Adrenal gland (tissue), 9 donors: ENCODE measurements at regions not wholly inside any gene's neighbourhood (a gene's known extent, or its start where the extent isn't known, plus 50 kb on each side); places are given as distances from the start of the nearest gene placed in this dataset.

Source experiments
- DNase-seq, 7 donors: peaks; one replicate each; pipeline ENCODE4 v3.0.0-alpha.2; 2019 to 2020
- H3K27ac ChIP-seq, 5 donors: fragments of 200-600 bp; sonication (generic) in 4 of 5; 1 replicate in 3 of 5; 2 replicates in 2 of 5; pipeline versions ENCODE4 v1.5.1 to v1.8.0; 2016 to 2020; ENCODE audit warnings: mild to moderate bottlenecking in 1 of 5
- H3K27me3 ChIP-seq: fragments of 200-600 bp; 2 replicates; pipeline ENCODE4 v1.8.0; 2021
- H3K36me3 ChIP-seq, 2 donors: fragments of 200-600 bp; replicated peaks in 1 of 2; 1 replicate in 1 of 2; 2 replicates in 1 of 2; pipeline versions ENCODE4 v1.5.1 to v1.8.0; 2018 to 2022
- H3K4me1 ChIP-seq, 2 donors: fragments of 200-600 bp; replicated peaks in 1 of 2; 1 replicate in 1 of 2; 2 replicates in 1 of 2; pipeline versions ENCODE4 v1.5.1 to v1.8.0; 2018 to 2021
- H3K4me3 ChIP-seq, 4 donors: fragments of 200-600 bp; sonication (generic) in 3 of 4; one replicate each; pipeline ENCODE4 v1.5.1; 2016 to 2018
- H3K9me3 ChIP-seq, 3 donors: fragments of 200-600 bp; sonication (generic) in 1 of 3; replicated peaks in 1 of 3; 1 replicate in 2 of 3; 2 replicates in 1 of 3; pipeline versions ENCODE4 v1.5.1 to v1.8.0; 2016 to 2021
- CTCF ChIP-seq, 6 experiments: fragments of 450-650 bp in 4 of 6; fragments of 200-600 bp in 2 of 6; sonication (generic) in 1 of 6; IDR thresholded peaks; 1 replicate in 5 of 6; 2 replicates in 1 of 6; pipeline versions ENCODE4 v1.5.1 to v1.8.0; 2016 to 2021; ENCODE audit warnings: antibody characterized with exemption in 6 of 6, mild to moderate bottlenecking in 2 of 6, moderate library complexity in 1 of 6
- POLR2A ChIP-seq, 2 donors: fragments of 450-650 bp; IDR thresholded peaks; one replicate each; pipeline ENCODE4 v1.6.1; 2017; ENCODE audit warnings: antibody characterized with exemption in 2 of 2, mild to moderate bottlenecking in 2 of 2, moderate library complexity in 1 of 2
- WGBS, 4 donors: extraction: QIAGEN DNeasy Blood & Tissue Kit in 2 of 4; methylation state at CpG; one replicate each; pipeline versions ENCODE4 v1.1.5 to v1.1.7; 2013 to 2017; 5-methylcytosine and 5-hydroxymethylcytosine counted together
- intact Hi-C, 2 donors: fragments of 100-400 bp; cut with DNase I; formaldehyde crosslinking; loops; one replicate each; pipeline versions ENCODE4 v1.14.1 to v1.15.0; 2022 to 2023
- donor health status: healthy with polysubstance abuse.
- donor health status: Bipolar disorder and iron deficiency.
- donor health status: DM: yes; HTN: yes; CAD: no.
- donor health status: DM: no; HTN: no; CAD: no.
- donor health status: DM: no; HTN: no; CAD: no.

GRCh38 chr5:111975133-111975532, 218.1 kb upstream of the NREP start:
- TF ChIP-seq CTCF (IDR thresholded peaks at IDR 0.05) (no peak), POLR2A (IDR thresholded peaks at IDR 0.05) (no peak)
- Histone ChIP-seq H3K27ac (no peak overlapping the region), H3K27me3 (no peaks in the 10 kb centered on the region), H3K4me1 (no peaks in the 10 kb centered on the region), H3K9me3 (no peaks in the 10 kb centered on the region), H3K4me3 (no peak overlapping the region), H3K36me3 (no peaks in the 10 kb centered on the region)
- intact Hi-C loops: no loop called here
- DNase-seq: no peak
- 50 to 73% (median 58%) methylated on average over 5 of the region's 5 CpGs for WGBS, 4 donors

GRCh38 chr5:111973961-111974360, 217.0 kb upstream of the NREP start:
- Histone ChIP-seq H3K4me3 (no peak overlapping the region), H3K4me1 (no peaks in the 10 kb centered on the region), H3K9me3 (no peaks in the 10 kb centered on the region), H3K36me3 (no peaks in the 10 kb centered on the region), H3K27me3 (no peaks in the 10 kb centered on the region), H3K27ac (no peak overlapping the region)
- intact Hi-C loops: no loop called here
- no peak for DNase-seq
- TF ChIP-seq CTCF (IDR thresholded peaks at IDR 0.05) (no peak), POLR2A (IDR thresholded peaks at IDR 0.05) (no peak)
- WGBS, 4 donors: 63 to 76% (median 69%) methylated on average over 2 of the region's 2 CpGs

GRCh38 chr5:111972548-111972947, 215.6 kb upstream of the NREP start:
- 67 to 88% (median 80%) methylated on average over 1 to 2 of the region's 2 CpGs for WGBS, 4 donors
- no peaks in the 10 kb centered on the region for H3K36me3 ChIP-seq
- no peak overlapping the region for H3K4me3 ChIP-seq
- H3K27me3 ChIP-seq: no peaks in the 10 kb centered on the region
- H3K27ac ChIP-seq: no peak overlapping the region
- no peaks in the 10 kb centered on the region for H3K9me3 ChIP-seq
- DNase-seq: no peak
- intact Hi-C loops: no loop called here
- H3K4me1 ChIP-seq: no peaks in the 10 kb centered on the region
- TF ChIP-seq POLR2A (IDR thresholded peaks at IDR 0.05) (no peak), CTCF (IDR thresholded peaks at IDR 0.05) (no peak)

- H3K27me3 ChIP-seq: no peaks in the 10 kb centered on the region
- no peak overlapping the region for H3K27ac ChIP-seq
- TF ChIP-seq POLR2A (IDR thresholded peaks at IDR 0.05): no peak
- no peak for TF ChIP-seq CTCF (IDR thresholded peaks at IDR 0.05)
- no peaks in the 10 kb centered on the region for H3K9me3 ChIP-seq
- 81 to 89% (median 85%) methylated on average over 2 of the region's 2 CpGs for WGBS, 4 donors
- intact Hi-C loops: no loop called here
- no peaks in the 10 kb centered on the region for H3K4me1 ChIP-seq
- no peak for DNase-seq
- no peak overlapping the region for H3K4me3 ChIP-seq
- no peaks in the 10 kb centered on the region for H3K36me3 ChIP-seq
Measured at GRCh38 chr5:111972080-111972479, 215.1 kb upstream of the NREP start.
